ENCODE measurements at regions not wholly inside any gene's neighbourhood (a gene's known extent, or its start where the extent isn't known, plus 50 kb on each side); places are given as distances from the start of the nearest gene placed in this dataset.

DNA sequence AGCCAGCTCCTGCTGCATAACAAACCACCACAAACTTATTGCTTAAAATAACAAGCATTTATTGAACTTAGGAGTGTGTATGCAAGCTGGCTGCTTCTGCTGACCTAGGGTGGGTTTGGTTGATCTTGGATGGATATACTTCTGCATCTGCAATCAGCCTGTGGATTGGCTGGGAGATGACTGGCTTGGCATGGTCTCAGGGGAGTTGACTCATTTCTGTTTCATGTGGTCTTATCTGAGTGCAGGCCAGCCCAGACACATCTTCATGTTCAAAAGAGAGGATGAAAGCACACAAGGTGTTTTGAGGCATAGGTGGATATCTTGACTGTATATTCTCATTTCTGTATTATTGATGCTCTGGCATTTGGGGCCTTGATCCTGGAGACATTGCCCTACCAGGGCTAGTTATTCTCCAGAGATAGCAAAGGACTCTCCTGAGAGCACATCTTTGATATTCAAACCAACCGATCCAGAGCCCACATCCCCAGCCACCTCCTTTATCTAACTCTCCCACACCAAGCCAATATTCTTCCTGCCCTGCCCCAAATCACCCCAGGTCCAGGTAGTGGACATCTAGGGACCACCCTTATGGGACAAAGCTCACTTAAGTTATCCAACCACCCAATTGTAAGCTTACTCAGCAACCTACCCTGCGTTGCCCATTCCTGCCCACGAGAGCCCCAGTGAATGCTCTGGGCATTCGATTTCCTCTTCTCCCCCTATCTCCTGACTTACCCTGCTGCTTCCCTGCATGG, 350.8 kb downstream of the PTPRU start:
- Histone ChIP-seq H3K4me2 (ENCODE audit: low read length) (no peak overlapping the region), H3K27me3 (ENCODE audit: control insufficient read depth, low read length) (no peaks in the 10 kb centered on the region), H3K9me3 (ENCODE audit: control insufficient read depth, insufficient read depth, low read length) (no peaks in the 10 kb centered on the region), H3K4me1 (ENCODE audit: control insufficient read depth, low read length) (no peaks in the 10 kb centered on the region), H3F3A (ENCODE audit: control insufficient read depth, insufficient read depth) (no peaks in the 10 kb centered on the region), H3K79me2 (ENCODE audit: control insufficient read depth, low read length) (no peaks in the 10 kb centered on the region), H3K9me2 (replicated peaks; ENCODE audit: control insufficient read depth, low read length) (no peaks in the 10 kb centered on the region), H3K4me3 (ENCODE audit: low read length) (no peak overlapping the region), H3K27ac (ENCODE audit: low read depth, low read length) (no peak overlapping the region), H4K20me1 (ENCODE audit: control insufficient read depth, insufficient read depth, low read depth, low read length) (no peaks in the 10 kb centered on the region), H3K36me3 (ENCODE audit: control insufficient read depth, low read length) (no peaks in the 10 kb centered on the region)
- no peak for TF ChIP-seq EZH2phosphoT487 (IDR thresholded peaks at IDR 0.05; ENCODE audit: borderline replicate concordance, low read length)
- TF ChIP-seq, protein P1, sequence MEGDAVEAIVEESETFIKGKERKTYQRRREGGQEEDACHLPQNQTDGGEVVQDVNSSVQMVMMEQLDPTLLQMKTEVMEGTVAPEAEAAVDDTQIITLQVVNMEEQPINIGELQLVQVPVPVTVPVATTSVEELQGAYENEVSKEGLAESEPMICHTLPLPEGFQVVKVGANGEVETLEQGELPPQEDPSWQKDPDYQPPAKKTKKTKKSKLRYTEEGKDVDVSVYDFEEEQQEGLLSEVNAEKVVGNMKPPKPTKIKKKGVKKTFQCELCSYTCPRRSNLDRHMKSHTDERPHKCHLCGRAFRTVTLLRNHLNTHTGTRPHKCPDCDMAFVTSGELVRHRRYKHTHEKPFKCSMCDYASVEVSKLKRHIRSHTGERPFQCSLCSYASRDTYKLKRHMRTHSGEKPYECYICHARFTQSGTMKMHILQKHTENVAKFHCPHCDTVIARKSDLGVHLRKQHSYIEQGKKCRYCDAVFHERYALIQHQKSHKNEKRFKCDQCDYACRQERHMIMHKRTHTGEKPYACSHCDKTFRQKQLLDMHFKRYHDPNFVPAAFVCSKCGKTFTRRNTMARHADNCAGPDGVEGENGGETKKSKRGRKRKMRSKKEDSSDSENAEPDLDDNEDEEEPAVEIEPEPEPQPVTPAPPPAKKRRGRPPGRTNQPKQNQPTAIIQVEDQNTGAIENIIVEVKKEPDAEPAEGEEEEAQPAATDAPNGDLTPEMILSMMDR (IDR thresholded peaks at IDR 0.05; ENCODE audit: low read depth, low read length, poor library complexity, severe bottlenecking) = no peak

DNA sequence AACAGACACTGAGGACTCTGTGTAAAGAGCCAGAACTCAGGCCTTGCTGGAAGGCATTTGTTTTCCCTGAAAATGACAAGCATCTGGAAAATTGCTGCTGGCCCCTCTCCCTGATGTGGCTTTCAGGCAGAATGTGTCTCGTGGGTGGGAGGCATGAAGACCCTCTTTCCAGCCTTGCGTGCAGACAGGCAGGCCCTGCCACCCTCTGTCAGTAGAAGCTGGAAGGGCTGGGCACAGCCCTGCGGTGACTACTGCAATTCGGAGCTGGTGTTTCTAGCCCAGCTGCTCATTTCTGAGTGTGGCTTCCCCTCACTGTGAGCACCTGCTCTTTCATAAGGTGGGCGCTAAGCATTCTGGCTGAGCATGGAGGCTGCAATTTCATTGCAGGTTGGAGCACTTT, 349.9 kb downstream of the PTPRU start:
- no peaks in the 10 kb centered on the region for H3K27me3 ChIP-seq (ENCODE audit: control insufficient read depth, low read length)
- no peaks in the 10 kb centered on the region for H3K79me2 ChIP-seq (ENCODE audit: control insufficient read depth, low read length)
- no peaks in the 10 kb centered on the region for H4K20me1 ChIP-seq (ENCODE audit: control insufficient read depth, insufficient read depth, low read depth, low read length)
- no peaks in the 10 kb centered on the region for H3K9me2 ChIP-seq (replicated peaks; ENCODE audit: control insufficient read depth, low read length)
- TF ChIP-seq EZH2phosphoT487 (IDR thresholded peaks at IDR 0.05; ENCODE audit: borderline replicate concordance, low read length) = no peak
- TF ChIP-seq, protein P1 (IDR thresholded peaks at IDR 0.05; ENCODE audit: low read depth, low read length, poor library complexity, severe bottlenecking) = no peak
- H3K27ac ChIP-seq (ENCODE audit: low read depth, low read length) = no peak overlapping the region
- H3F3A ChIP-seq (ENCODE audit: control insufficient read depth, insufficient read depth) = no peaks in the 10 kb centered on the region
- H3K4me3 ChIP-seq (ENCODE audit: low read length) = no peak overlapping the region
- H3K4me1 ChIP-seq (ENCODE audit: control insufficient read depth, low read length) = no peaks in the 10 kb centered on the region
- H3K4me2 ChIP-seq (ENCODE audit: low read length) = no peak overlapping the region
- no peaks in the 10 kb centered on the region for H3K9me3 ChIP-seq (ENCODE audit: control insufficient read depth, insufficient read depth, low read length)
- H3K36me3 ChIP-seq (ENCODE audit: control insufficient read depth, low read length) = no peaks in the 10 kb centered on the region

DNA sequence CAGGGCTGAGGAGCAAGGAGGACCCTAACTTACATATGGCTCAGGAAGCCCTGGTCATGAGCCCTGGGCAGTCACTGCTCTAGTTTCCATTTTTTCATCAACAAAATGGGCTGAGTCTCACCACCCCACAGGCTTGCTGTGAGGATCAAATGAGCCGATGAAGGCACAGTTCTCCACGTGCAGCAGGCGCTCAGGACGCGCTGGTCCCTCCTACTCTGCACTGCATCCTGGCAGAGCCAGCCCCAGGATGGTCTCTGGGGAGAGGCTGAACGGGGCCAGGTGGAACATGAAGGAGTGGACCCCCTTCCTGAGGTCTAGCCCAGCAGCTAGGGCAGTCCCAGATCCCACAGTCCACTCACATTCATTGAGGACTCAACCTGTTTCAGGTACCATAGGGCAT, 349.3 kb downstream of the PTPRU start:
- no peaks in the 10 kb centered on the region for H3K36me3 ChIP-seq (ENCODE audit: control insufficient read depth, low read length)
- no peaks in the 10 kb centered on the region for H3K9me3 ChIP-seq (ENCODE audit: control insufficient read depth, insufficient read depth, low read length)
- TF ChIP-seq EZH2phosphoT487 (IDR thresholded peaks at IDR 0.05; ENCODE audit: borderline replicate concordance, low read length) = no peak
- TF ChIP-seq, protein P1 (IDR thresholded peaks at IDR 0.05; ENCODE audit: low read depth, low read length, poor library complexity, severe bottlenecking) = no peak
- H3F3A ChIP-seq (ENCODE audit: control insufficient read depth, insufficient read depth) = no peaks in the 10 kb centered on the region
- no peaks in the 10 kb centered on the region for H3K4me1 ChIP-seq (ENCODE audit: control insufficient read depth, low read length)
- H4K20me1 ChIP-seq (ENCODE audit: control insufficient read depth, insufficient read depth, low read depth, low read length) = no peaks in the 10 kb centered on the region
- H3K27me3 ChIP-seq (ENCODE audit: control insufficient read depth, low read length) = no peaks in the 10 kb centered on the region
- H3K9me2 ChIP-seq (replicated peaks; ENCODE audit: control insufficient read depth, low read length) = no peaks in the 10 kb centered on the region
- no peaks in the 10 kb centered on the region for H3K79me2 ChIP-seq (ENCODE audit: control insufficient read depth, low read length)
- H3K4me2 ChIP-seq (ENCODE audit: low read length) = no peak overlapping the region
- H3K4me3 ChIP-seq (ENCODE audit: low read length) = no peak overlapping the region
- no peak overlapping the region for H3K27ac ChIP-seq (ENCODE audit: low read depth, low read length)
